ENCODE measurements at regions not wholly inside any gene's neighbourhood (a gene's known extent, or its start where the extent isn't known, plus 50 kb on each side); places are given as distances from the start of the nearest gene placed in this dataset.

- TF ChIP-seq CTCF (IDR thresholded peaks at IDR 0.05) (no peak), ZFX (IDR thresholded peaks at IDR 0.05; ENCODE audit: borderline replicate concordance) (no peak)
Measured at GRCh38 chr3:190988102-190988501, 125.6 kb upstream of the GMNC start.
